ENCODE measurements at regions not wholly inside any gene's neighbourhood (a gene's known extent, or its start where the extent isn't known, plus 50 kb on each side); places are given as distances from the start of the nearest gene placed in this dataset.
"Not testable (repeated sequence)": the region's sequence is repeated elsewhere in the genome, so short reads cannot be mapped to it uniquely, and the experiment has no call there.

DNA sequence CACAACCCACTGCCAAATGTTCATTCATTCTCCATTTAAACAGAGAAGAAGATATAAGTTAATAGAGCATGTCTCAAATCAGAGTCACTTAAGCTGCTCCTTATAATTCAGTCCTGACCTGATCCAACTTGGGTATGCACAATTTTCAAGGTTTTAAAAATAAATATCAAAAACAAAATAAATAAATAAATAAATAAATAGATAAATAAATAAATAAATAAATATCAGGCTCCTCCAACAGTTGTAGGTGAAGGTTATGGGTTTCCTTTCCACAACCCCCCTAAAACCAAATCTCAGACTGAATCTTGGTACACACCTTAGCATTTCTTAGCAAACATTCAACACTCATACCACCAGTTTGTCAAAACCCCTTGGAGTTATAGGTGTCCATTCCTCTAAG lies 204.4 kb downstream of the PARM1 start:
- DNase-seq: no peak
- Histone ChIP-seq H3K36me3 (ENCODE audit: insufficient read depth, low read length) (no peaks in the 10 kb centered on the region), H3K4me1 (ENCODE audit: insufficient read depth, low read length) (no peaks in the 10 kb centered on the region), H3K9me3 (ENCODE audit: control insufficient read depth in 1 of 2, insufficient read depth in 1 of 2, low read length in 2 of 2) (no peaks in the 10 kb centered on the region), H3K4me3 (ENCODE audit: low read length) (no peak overlapping the region), H3K27me3 (ENCODE audit: control insufficient read depth in 1 of 2, insufficient read depth in 2 of 2, low read length in 2 of 2) (no peaks in the 10 kb centered on the region), H3K27ac (ENCODE audit: low read depth in 1 of 2, low read length in 2 of 2) (no peak overlapping the region)
- Mint-ChIP-seq H3K27ac (no peak overlapping the region), H3K27me3 (no peaks in the 10 kb centered on the region), H3K36me3 (ENCODE audit: low read depth) (no peaks in the 10 kb centered on the region), H3K9me3 (peaks cover 3% of the 10 kb centered on the region), H3K4me1 (ENCODE audit: low read depth) (no peaks in the 10 kb centered on the region), H3K4me3 (no peak overlapping the region)
- ChIA-PET POLR2A (no interaction called here), CTCF (no interaction called here)
- TF ChIP-seq, protein P1, sequence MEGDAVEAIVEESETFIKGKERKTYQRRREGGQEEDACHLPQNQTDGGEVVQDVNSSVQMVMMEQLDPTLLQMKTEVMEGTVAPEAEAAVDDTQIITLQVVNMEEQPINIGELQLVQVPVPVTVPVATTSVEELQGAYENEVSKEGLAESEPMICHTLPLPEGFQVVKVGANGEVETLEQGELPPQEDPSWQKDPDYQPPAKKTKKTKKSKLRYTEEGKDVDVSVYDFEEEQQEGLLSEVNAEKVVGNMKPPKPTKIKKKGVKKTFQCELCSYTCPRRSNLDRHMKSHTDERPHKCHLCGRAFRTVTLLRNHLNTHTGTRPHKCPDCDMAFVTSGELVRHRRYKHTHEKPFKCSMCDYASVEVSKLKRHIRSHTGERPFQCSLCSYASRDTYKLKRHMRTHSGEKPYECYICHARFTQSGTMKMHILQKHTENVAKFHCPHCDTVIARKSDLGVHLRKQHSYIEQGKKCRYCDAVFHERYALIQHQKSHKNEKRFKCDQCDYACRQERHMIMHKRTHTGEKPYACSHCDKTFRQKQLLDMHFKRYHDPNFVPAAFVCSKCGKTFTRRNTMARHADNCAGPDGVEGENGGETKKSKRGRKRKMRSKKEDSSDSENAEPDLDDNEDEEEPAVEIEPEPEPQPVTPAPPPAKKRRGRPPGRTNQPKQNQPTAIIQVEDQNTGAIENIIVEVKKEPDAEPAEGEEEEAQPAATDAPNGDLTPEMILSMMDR (IDR thresholded peaks at IDR 0.05): no peak
- ATAC-seq (ENCODE audit: poor library complexity): no peak
- intact Hi-C loops (cut with DNase I, micrococcal nuclease): no loop called here

DNA sequence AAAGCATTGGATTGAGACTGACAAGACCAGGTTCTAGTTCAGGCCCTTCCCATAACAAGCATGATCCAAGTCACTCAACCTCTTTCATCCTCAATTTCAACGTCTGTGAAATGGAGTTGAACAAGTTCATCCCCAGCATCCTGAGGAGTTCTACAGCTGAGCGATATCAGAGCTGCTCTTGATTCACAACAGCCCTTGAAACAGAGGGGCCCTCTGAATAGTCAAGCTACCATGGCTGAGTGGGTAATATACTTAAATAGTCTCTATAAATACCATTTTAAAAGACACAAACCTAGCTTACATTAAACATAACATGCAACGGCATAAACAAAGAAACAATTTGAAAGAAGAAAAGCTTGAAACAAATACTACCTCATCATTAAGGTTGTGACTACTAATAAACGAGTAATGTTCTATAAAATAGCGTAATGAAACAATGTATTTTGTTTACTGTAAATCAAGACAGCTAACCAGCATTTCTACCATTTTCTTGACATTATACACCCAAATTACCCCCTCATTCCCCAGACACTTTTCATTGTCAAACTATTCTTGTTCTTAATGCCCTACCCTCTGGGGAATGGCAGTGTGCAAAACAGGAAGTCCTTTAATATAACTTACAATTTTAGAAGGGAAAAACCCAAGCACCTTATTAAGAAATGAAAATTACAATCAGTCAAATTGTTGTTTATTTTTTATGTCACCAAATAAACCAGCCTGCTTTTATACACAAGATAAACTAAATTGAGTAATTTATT lies 202.3 kb downstream of the PARM1 start:
- no peaks in the 10 kb centered on the region for H3K36me3 ChIP-seq (ENCODE audit: insufficient read depth, low read length)
- POLR2A ChIA-PET: no interaction called here
- intact Hi-C loops (cut with DNase I, micrococcal nuclease): no loop called here
- no peaks in the 10 kb centered on the region for H3K4me1 Mint-ChIP-seq (ENCODE audit: low read depth)
- H3K4me3 ChIP-seq (ENCODE audit: low read length): no peak overlapping the region
- no peaks in the 10 kb centered on the region for H3K27me3 Mint-ChIP-seq
- DNase-seq (no peak), ATAC-seq (ENCODE audit: poor library complexity) (no peak)
- CTCF ChIA-PET: no interaction called here
- H3K27ac ChIP-seq (ENCODE audit: low read depth in 1 of 2, low read length in 2 of 2): no peak overlapping the region
- no peaks in the 10 kb centered on the region for H3K27me3 ChIP-seq (ENCODE audit: control insufficient read depth in 1 of 2, insufficient read depth in 2 of 2, low read length in 2 of 2)
- no peaks in the 10 kb centered on the region for H3K4me1 ChIP-seq (ENCODE audit: insufficient read depth, low read length)
- peaks cover 3% of the 10 kb centered on the region for H3K9me3 Mint-ChIP-seq
- no peak overlapping the region for H3K27ac Mint-ChIP-seq
- H3K4me3 Mint-ChIP-seq: no peak overlapping the region
- no peaks in the 10 kb centered on the region for H3K9me3 ChIP-seq (ENCODE audit: control insufficient read depth in 1 of 2, insufficient read depth in 1 of 2, low read length in 2 of 2)
- TF ChIP-seq, protein P1 (IDR thresholded peaks at IDR 0.05): no peak
- no peaks in the 10 kb centered on the region for H3K36me3 Mint-ChIP-seq (ENCODE audit: low read depth)

DNA sequence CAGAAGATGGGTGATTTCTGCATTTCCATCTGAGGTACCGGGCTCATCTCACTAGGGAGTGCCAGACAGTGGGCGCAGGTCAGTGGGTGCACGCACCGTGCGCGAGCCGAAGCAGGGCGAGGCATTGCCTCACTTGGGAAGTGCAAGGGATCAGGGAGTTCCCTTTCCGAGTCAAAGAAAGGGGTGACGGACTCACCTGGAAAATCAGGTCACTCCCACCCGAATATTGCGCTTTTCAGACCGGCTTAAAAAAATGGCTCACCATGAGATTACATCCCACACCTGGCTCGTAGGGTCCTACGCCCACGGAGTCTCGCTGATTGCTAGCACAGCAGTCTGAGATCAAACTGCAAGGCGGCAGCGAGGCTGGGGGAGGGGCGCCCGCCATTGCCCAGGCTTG lies 194.0 kb downstream of the PARM1 start:
- CTCF ChIA-PET; POLR2A ChIA-PET; H3K27ac Mint-ChIP-seq; H3K4me3 Mint-ChIP-seq; H3K27ac ChIP-seq (ENCODE audit: low read depth in 1 of 2, low read length in 2 of 2); H3K9me3 ChIP-seq (ENCODE audit: control insufficient read depth in 1 of 2, insufficient read depth in 1 of 2, low read length in 2 of 2); H3K9me3 Mint-ChIP-seq; H3K36me3 ChIP-seq (ENCODE audit: insufficient read depth, low read length); H3K36me3 Mint-ChIP-seq (ENCODE audit: low read depth); H3K27me3 ChIP-seq (ENCODE audit: control insufficient read depth in 1 of 2, insufficient read depth in 2 of 2, low read length in 2 of 2); ATAC-seq (ENCODE audit: poor library complexity); DNase-seq; H3K4me1 Mint-ChIP-seq (ENCODE audit: low read depth); H3K4me3 ChIP-seq (ENCODE audit: low read length); H3K27me3 Mint-ChIP-seq; intact Hi-C loops (cut with DNase I, micrococcal nuclease); H3K4me1 ChIP-seq (ENCODE audit: insufficient read depth, low read length): not testable (repeated sequence)

DNA sequence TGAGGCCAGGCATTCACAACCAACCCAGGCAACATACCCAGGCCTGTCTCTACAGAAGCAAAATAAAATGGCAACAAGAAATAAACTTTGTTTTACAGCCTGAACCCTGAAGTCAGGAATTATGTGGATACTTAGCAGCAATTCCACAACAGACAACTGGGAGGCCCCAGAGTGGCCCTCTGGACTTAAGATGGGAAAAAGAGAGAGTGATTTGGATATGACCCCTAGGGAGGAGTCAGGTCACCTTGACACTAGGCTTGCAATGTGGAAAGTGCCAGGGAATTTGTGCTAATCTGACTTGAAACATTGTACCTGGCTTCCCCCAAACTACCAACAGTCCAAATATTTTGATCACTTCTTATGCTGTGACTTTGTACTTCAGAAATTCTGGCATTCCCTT lies 193.1 kb downstream of the PARM1 start:
- no peak overlapping the region for H3K4me3 Mint-ChIP-seq
- no peaks in the 10 kb centered on the region for H3K36me3 ChIP-seq (ENCODE audit: insufficient read depth, low read length)
- no peaks in the 10 kb centered on the region for H3K4me1 ChIP-seq (ENCODE audit: insufficient read depth, low read length)
- no peaks in the 10 kb centered on the region for H3K36me3 Mint-ChIP-seq (ENCODE audit: low read depth)
- H3K27ac ChIP-seq (ENCODE audit: low read depth in 1 of 2, low read length in 2 of 2): no peak overlapping the region
- peaks cover 9% of the 10 kb centered on the region for H3K9me3 Mint-ChIP-seq
- ChIA-PET POLR2A (no interaction called here), CTCF (no interaction called here)
- H3K9me3 ChIP-seq (ENCODE audit: control insufficient read depth in 1 of 2, insufficient read depth in 1 of 2, low read length in 2 of 2): no peaks in the 10 kb centered on the region
- DNase-seq (no peak), ATAC-seq (ENCODE audit: poor library complexity) (no peak)
- no peaks in the 10 kb centered on the region for H3K27me3 ChIP-seq (ENCODE audit: control insufficient read depth in 1 of 2, insufficient read depth in 2 of 2, low read length in 2 of 2)
- no peak overlapping the region for H3K27ac Mint-ChIP-seq
- H3K27me3 Mint-ChIP-seq: no peaks in the 10 kb centered on the region
- H3K4me1 Mint-ChIP-seq (ENCODE audit: low read depth): no peaks in the 10 kb centered on the region
- no peak overlapping the region for H3K4me3 ChIP-seq (ENCODE audit: low read length)
- intact Hi-C loops (cut with DNase I, micrococcal nuclease): no loop called here
- TF ChIP-seq, protein P1 (IDR thresholded peaks at IDR 0.05): no peak
